H1 (cell line): ENCODE measurements at regions not wholly inside any gene's neighbourhood (a gene's known extent, or its start where the extent isn't known, plus 50 kb on each side); places are given as distances from the start of the nearest gene placed in this dataset.

ENCODE experiments used
- CTCF ChIA-PET: fragments of 300-600 bp; sonication (Branson Sonifier 250); formaldehyde crosslinking; loops from one replicate; lab custom pipeline; 2021; ENCODE audit not compliant: partially characterized antibody; lab: Charles Lee
- POLR2A ChIA-PET: fragments of 300-600 bp; sonication (Branson Sonifier 250); formaldehyde crosslinking; loops from one replicate; lab custom pipeline; 2021; ENCODE audit warnings: inconsistent platforms; ENCODE audit not compliant: partially characterized antibody; lab: Charles Lee
- DNase-seq, 2 experiments: peaks; one replicate each; pipeline versions ENCODE4 v3.0.0 to v3.0.0-alpha.2; 2010 to 2022; ENCODE audit warnings: low spot score in 2 of 2, low read depth in 1 of 2, mixed read lengths in 1 of 2
- FAIRE-seq: peaks from 2 replicates; lab custom pipeline; 2011; peaks lifted over from hg19 to GRCh38; lab: Jason Lieb, UNC
- H2AFZ ChIP-seq: 2 replicates; pipeline ENCODE4 v1.8.1; 2012; ENCODE audit warnings: low read length, inconsistent platforms
- H2AK5ac ChIP-seq: 2 replicates; pipeline ENCODE4 v1.6.1; 2013; ENCODE audit warnings: low read depth, low read length
- H2BK120ac ChIP-seq: replicated peaks from 2 replicates; pipeline ENCODE3; 2013; ENCODE audit warnings: low read depth, low read length, inconsistent platforms
- H2BK12ac ChIP-seq: 2 replicates; pipeline ENCODE4 v1.6.1; 2013; ENCODE audit warnings: low read depth, low read length
- H2BK15ac ChIP-seq: 2 replicates; pipeline ENCODE4 v1.6.1; 2013; ENCODE audit warnings: low read length
- H2BK20ac ChIP-seq: 2 replicates; pipeline ENCODE4 v1.6.1; 2013; ENCODE audit warnings: low read length
- H2BK5ac ChIP-seq: 2 replicates; pipeline ENCODE4 v1.6.1; 2013; ENCODE audit warnings: low read depth, low read length
- H3K14ac ChIP-seq: 2 replicates; pipeline ENCODE4 v1.6.1; 2013; ENCODE audit warnings: inconsistent platforms; ENCODE audit not compliant: insufficient read length
- H3K18ac ChIP-seq: 2 replicates; pipeline ENCODE4 v1.6.1; 2013; ENCODE audit warnings: low read length; ENCODE audit errors: extremely low read depth
- H3K23ac ChIP-seq: 2 replicates; pipeline ENCODE4 v1.6.1; 2013; ENCODE audit warnings: inconsistent platforms; ENCODE audit not compliant: insufficient read length
- H3K23me2 ChIP-seq: 2 replicates; pipeline ENCODE4 v1.6.1; 2013; ENCODE audit warnings: low read depth, low read length
- H3K27ac ChIP-seq: 2 replicates; pipeline ENCODE4 v1.6.1; 2011; ENCODE audit warnings: low read depth, low read length, inconsistent platforms
- H3K27me3 ChIP-seq, 4 experiments: replicated peaks in 1 of 4; 1 replicate in 1 of 4; 2 replicates in 3 of 4; pipeline versions ENCODE4 v1.6.1 to v1.8.1; 2011 to 2013; ENCODE audit warnings: low read length in 3 of 4, mild to moderate bottlenecking in 3 of 4, inconsistent platforms in 2 of 4, mixed read lengths in 2 of 4, moderate library complexity in 1 of 4; ENCODE audit not compliant: control insufficient read depth in 3 of 4, insufficient read depth in 3 of 4; ENCODE audit errors: extremely low read depth in 1 of 4
- H3K36me3 ChIP-seq, 4 experiments: 2 replicates each; pipeline versions ENCODE4 v1.6.1 to v1.8.1; 2011 to 2013; ENCODE audit warnings: mild to moderate bottlenecking in 4 of 4, low read length in 3 of 4, moderate library complexity in 2 of 4, control low read depth in 1 of 4, inconsistent platforms in 1 of 4; ENCODE audit not compliant: insufficient read depth in 4 of 4, control insufficient read depth in 2 of 4
- H3K4ac ChIP-seq: replicated peaks from 2 replicates; pipeline ENCODE3; 2013; ENCODE audit warnings: low read length, low read depth, mixed read lengths, inconsistent platforms; ENCODE audit not compliant: insufficient read length
- H3K4me1 ChIP-seq, 4 experiments: replicated peaks in 1 of 4; 1 replicate in 1 of 4; 2 replicates in 3 of 4; pipeline versions ENCODE4 v1.6.1 to v1.8.1; 2011 to 2013; ENCODE audit warnings: low read length in 3 of 4, inconsistent platforms in 2 of 4, mixed read lengths in 1 of 4; ENCODE audit not compliant: insufficient read depth in 4 of 4, control insufficient read depth in 3 of 4
- H3K4me2 ChIP-seq, 2 experiments: 2 replicates each; pipeline versions ENCODE4 v1.6.1 to v1.8.1; 2011 to 2013; ENCODE audit warnings: low read depth in 2 of 2, low read length in 2 of 2, control low read depth in 1 of 2, inconsistent platforms in 1 of 2, mild to moderate bottlenecking in 1 of 2; ENCODE audit not compliant: insufficient read depth in 1 of 2
- H3K4me3 ChIP-seq, 4 experiments: fragments of 200-600, 300-600 bp in 1 of 4; sonication (generic), shearing (Covaris generic), sonication (Bioruptor Twin) in 1 of 4; 2 replicates each; pipeline versions ENCODE4 v1.5.1 to v1.8.1; 2011 to 2016; ENCODE audit warnings: low read length in 4 of 4, low read depth in 3 of 4, control low read depth in 2 of 4, inconsistent platforms in 2 of 4, mild to moderate bottlenecking in 2 of 4, mixed read lengths in 1 of 4, moderate library complexity in 1 of 4; ENCODE audit not compliant: insufficient read depth in 2 of 4; ENCODE audit errors: extremely low read depth in 1 of 4
- H3K56ac ChIP-seq: replicated peaks from 2 replicates; pipeline ENCODE3; 2013; ENCODE audit warnings: low read depth, mild to moderate bottlenecking, mixed read lengths, low read length, inconsistent platforms; ENCODE audit not compliant: insufficient read length
- H3K79me1 ChIP-seq: 2 replicates; pipeline ENCODE4 v1.6.1; 2013; ENCODE audit warnings: low read depth, low read length, control low read depth
- H3K79me2 ChIP-seq, 2 experiments: 2 replicates each; pipeline versions ENCODE4 v1.6.1 to v1.8.1; 2012 to 2013; ENCODE audit warnings: low read length in 2 of 2, mild to moderate bottlenecking in 2 of 2, inconsistent platforms in 1 of 2; ENCODE audit not compliant: insufficient read depth in 2 of 2, control insufficient read depth in 1 of 2
- H3K9ac ChIP-seq, 4 experiments: replicated peaks in 1 of 4; 1 replicate in 1 of 4; 2 replicates in 3 of 4; pipeline versions ENCODE4 v1.6.1 to v1.8.1; 2011 to 2013; ENCODE audit warnings: low read depth in 3 of 4, low read length in 3 of 4, control low read depth in 2 of 4, mild to moderate bottlenecking in 2 of 4, moderate library complexity in 2 of 4, inconsistent platforms in 1 of 4; ENCODE audit errors: extremely low read depth in 1 of 4
- H3K9me3 ChIP-seq, 2 experiments: 2 replicates each; pipeline versions ENCODE4 v1.6.1 to v1.8.1; 2012 to 2013; ENCODE audit warnings: mild to moderate bottlenecking in 2 of 2, moderate library complexity in 2 of 2, control low read depth in 1 of 2, inconsistent platforms in 1 of 2, low read depth in 1 of 2, low read length in 1 of 2, mixed read lengths in 1 of 2; ENCODE audit not compliant: insufficient read depth in 2 of 2
- H4K20me1 ChIP-seq, 2 experiments: replicated peaks in 1 of 2; 2 replicates each; pipeline versions ENCODE3 to v1.8.1; 2011 to 2013; ENCODE audit warnings: inconsistent platforms in 2 of 2, low read length in 2 of 2, mild to moderate bottlenecking in 1 of 2; ENCODE audit not compliant: insufficient read depth in 2 of 2, control insufficient read depth in 1 of 2
- H4K5ac ChIP-seq: 2 replicates; pipeline ENCODE4 v1.6.1; 2013; ENCODE audit warnings: low read length, low read depth, mixed read lengths, inconsistent platforms; ENCODE audit not compliant: insufficient read length
- H4K8ac ChIP-seq: 2 replicates; pipeline ENCODE4 v1.8.0; 2013; ENCODE audit warnings: mild to moderate bottlenecking, moderate library complexity, low read length, inconsistent platforms; ENCODE audit not compliant: insufficient read depth; ENCODE audit errors: extremely low read depth
- H4K91ac ChIP-seq: replicated peaks from 2 replicates; pipeline ENCODE3; 2013; ENCODE audit warnings: low read length, mixed read lengths, inconsistent platforms; ENCODE audit not compliant: insufficient read length
- POU5F1 ChIP-seq: IDR thresholded peaks from 2 replicates; pipeline ENCODE4 v1.6.1; 2011; ENCODE audit warnings: low read depth, mild to moderate bottlenecking, low read length, moderate library complexity
- SIRT6 ChIP-seq: IDR thresholded peaks from one replicate; pipeline ENCODE4 v1.7.1; 2012; ENCODE audit warnings: low read length, inconsistent platforms
- SP2 ChIP-seq: IDR thresholded peaks from 2 replicates; pipeline ENCODE4 v1.6.1; 2012; ENCODE audit warnings: mild to moderate bottlenecking, low read length, inconsistent platforms
- TAF1 ChIP-seq: IDR thresholded peaks from 2 replicates; pipeline ENCODE4 v1.6.1; 2011; ENCODE audit warnings: mild to moderate bottlenecking, low read depth, low read length
- TBP ChIP-seq: IDR thresholded peaks from 2 replicates; pipeline ENCODE4 v1.6.1; 2011; ENCODE audit warnings: low read depth, low read length, improper control_type of control experiment
- WGBS, 2 experiments: shearing (Covaris generic) in 1 of 2; methylation state at CpG; one replicate each; pipeline versions ENCODE4 v1.1.6 to v1.1.7; 2013 to 2015; ENCODE audit warnings: low lambda C conversion rate in 2 of 2, mixed read lengths in 2 of 2, inconsistent platforms in 1 of 2, low coverage in 1 of 2, missing lambda C conversion rate in 1 of 2; ENCODE audit not compliant: insufficient replicate concordance in 2 of 2, insufficient coverage in 1 of 2, insufficient read length in 1 of 2; ENCODE audit errors: extremely low coverage in 1 of 2, missing lambda C conversion rate in 1 of 2; 5-methylcytosine and 5-hydroxymethylcytosine counted together
- TF ChIP-seq, protein P1 (sequence below): IDR thresholded peaks from 2 replicates; pipeline ENCODE4 v1.6.1; 2011; ENCODE audit warnings: low read length, improper control_type of control experiment

- Histone ChIP-seq H3K4me1 (no peaks in the 10 kb centered on the region), H3K4me2 (no peak overlapping the region), H3K23ac (no peak overlapping the region), H3K79me2 (no peaks in the 10 kb centered on the region), H3K4ac (no peak overlapping the region), H2AK5ac (no peak overlapping the region), H3K79me1 (no peaks in the 10 kb centered on the region), H3K27ac (no peak overlapping the region), H4K5ac (no peak overlapping the region), H2BK120ac (no peak overlapping the region), H3K14ac (no peak overlapping the region), H2AFZ (peak overlapping the region; percentile 66; the same call in 1 of the 2 replicates), H4K91ac (no peak overlapping the region), H3K36me3 (no peaks in the 10 kb centered on the region), H2BK5ac (no peak overlapping the region), H3K18ac (no peak overlapping the region), H4K8ac (no peak overlapping the region), H3K27me3 (no peaks in the 10 kb centered on the region), H3K23me2 (no peaks in the 10 kb centered on the region; the same call in 1 of the 2 replicates), H2BK15ac (no peak overlapping the region), H3K9ac (no peak overlapping the region), H3K9me3 (no peaks in the 10 kb centered on the region), H3K56ac (no peak overlapping the region), H3K4me3 (no peak overlapping the region), H2BK12ac (no peak overlapping the region), H2BK20ac (no peak overlapping the region), H4K20me1 (no peaks in the 10 kb centered on the region)
- CTCF ChIA-PET: interaction anchor here (0.8 kb wide), 1 partner anchor 38 kb away, joined by 3 read pairs; no protein-coding TSS in a partner anchor
- TF ChIP-seq SP2: no peak
- no peak for TF ChIP-seq TBP
- no peak for TF ChIP-seq POU5F1
- TF ChIP-seq, protein P1, sequence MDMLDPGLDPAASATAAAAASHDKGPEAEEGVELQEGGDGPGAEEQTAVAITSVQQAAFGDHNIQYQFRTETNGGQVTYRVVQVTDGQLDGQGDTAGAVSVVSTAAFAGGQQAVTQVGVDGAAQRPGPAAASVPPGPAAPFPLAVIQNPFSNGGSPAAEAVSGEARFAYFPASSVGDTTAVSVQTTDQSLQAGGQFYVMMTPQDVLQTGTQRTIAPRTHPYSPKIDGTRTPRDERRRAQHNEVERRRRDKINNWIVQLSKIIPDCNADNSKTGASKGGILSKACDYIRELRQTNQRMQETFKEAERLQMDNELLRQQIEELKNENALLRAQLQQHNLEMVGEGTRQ: no peak
- no peak for TF ChIP-seq TAF1
- TF ChIP-seq SIRT6: no peak
- POLR2A ChIA-PET: no interaction called here
- no peak for FAIRE-seq
- WGBS, 2 experiments: 90% methylated on average over 1 of the region's 1 CpG; no CpG with 5 or more reads in 1 of the 2 experiments
- no peak for DNase-seq
Observed at GRCh38 chr4:126850286-126850685, 782.5 kb upstream of the INTU start.
